IMR-90 (cell line): ENCODE measurements at regions not wholly inside any gene's neighbourhood (a gene's known extent, or its start where the extent isn't known, plus 50 kb on each side); places are given as distances from the start of the nearest gene placed in this dataset.
A peak's percentile ranks its signal among the peaks of the same experiment; 100 is the strongest.

Experiments used
- ATAC-seq: fragments of 200-7000 bp; cut with Tn5 transposase; 2 replicates; pipeline ENCODE4 v1.9.1; 2020; ENCODE audit warnings: low read depth, mild to moderate bottlenecking, moderate library complexity
- BruUV-seq: library from RNA; stranded (reverse); fragments of 400-500 nt; replicated peaks from 2 replicates; lab custom pipeline; 2021; lab: Mats Ljungman, UMichigan
- CTCF ChIA-PET: fragments of 300-600 bp; formaldehyde crosslinking; extraction: SDS; loops from one replicate; lab custom pipeline; 2021; ENCODE audit warnings: antibody characterized with exemption; lab: Yijun Ruan, JAX
- POLR2A ChIA-PET: fragments of 300-600 bp; sonication (Branson Sonifier 250); formaldehyde crosslinking; loops from one replicate; lab custom pipeline; 2022; ENCODE audit warnings: antibody characterized with exemption; ENCODE audit not compliant: unreplicated experiment; lab: Charles Lee
- DNase-seq: peaks from one replicate; pipeline ENCODE4 v3.0.0; 2013
- H2AFZ ChIP-seq: replicated peaks from 2 replicates; pipeline ENCODE3; 2013; ENCODE audit warnings: low read length, mild to moderate bottlenecking; ENCODE audit not compliant: poor library complexity
- H2AK5ac ChIP-seq: 2 replicates; pipeline ENCODE4 v1.6.1; 2013; ENCODE audit warnings: low read depth, low read length, inconsistent platforms
- H2AK9ac ChIP-seq: replicated peaks from 2 replicates; pipeline ENCODE3; 2013; ENCODE audit warnings: mild to moderate bottlenecking, low read depth, low read length, moderate library complexity; ENCODE audit not compliant: poor library complexity
- H2BK120ac ChIP-seq: 2 replicates; pipeline ENCODE4 v1.6.1; 2013; ENCODE audit warnings: low read depth, low read length, inconsistent platforms
- H2BK15ac ChIP-seq: 3 replicates; pipeline ENCODE4 v1.6.1; 2013; ENCODE audit warnings: low read depth, low read length, inconsistent platforms
- H2BK20ac ChIP-seq: 2 replicates; pipeline ENCODE4 v1.6.1; 2013; ENCODE audit warnings: low read depth, mild to moderate bottlenecking, inconsistent platforms, low read length, moderate library complexity
- H2BK5ac ChIP-seq: 2 replicates; pipeline ENCODE4 v1.6.1; 2013; ENCODE audit warnings: mild to moderate bottlenecking, low read depth, low read length, inconsistent platforms; ENCODE audit not compliant: poor library complexity, severe bottlenecking
- H3K14ac ChIP-seq: replicated peaks from 2 replicates; pipeline ENCODE4 v1.6.1; 2013; ENCODE audit warnings: low read depth, low read length, inconsistent platforms
- H3K18ac ChIP-seq: 2 replicates; pipeline ENCODE4 v1.6.1; 2013; ENCODE audit warnings: low read depth, low read length, control low read depth
- H3K23ac ChIP-seq: 2 replicates; pipeline ENCODE4 v1.6.1; 2013; ENCODE audit warnings: low read depth, low read length, inconsistent platforms
- H3K27ac ChIP-seq: 2 replicates; pipeline ENCODE4 v1.5.1; 2013; ENCODE audit warnings: mild to moderate bottlenecking, control low read depth, low read length; ENCODE audit not compliant: insufficient read depth
- H3K27me3 ChIP-seq: 2 replicates; pipeline ENCODE4 v1.6.1; 2013; ENCODE audit warnings: low read length; ENCODE audit not compliant: control insufficient read depth, insufficient read depth
- H3K36me3 ChIP-seq: 2 replicates; pipeline ENCODE4 v1.6.1; 2013; ENCODE audit warnings: low read length, mixed read lengths; ENCODE audit not compliant: control insufficient read depth, insufficient read depth
- H3K4ac ChIP-seq: 2 replicates; pipeline ENCODE4 v1.6.1; 2013; ENCODE audit warnings: low read depth, low read length, inconsistent platforms
- H3K4me1 ChIP-seq: 2 replicates; pipeline ENCODE4 v1.6.1; 2013; ENCODE audit warnings: low read length, mixed read lengths; ENCODE audit not compliant: control insufficient read depth, insufficient read depth
- H3K4me2 ChIP-seq: 2 replicates; pipeline ENCODE4 v1.6.1; 2013; ENCODE audit warnings: low read depth, mild to moderate bottlenecking, control low read depth, low read length, moderate library complexity
- H3K4me3 ChIP-seq: 2 replicates; pipeline ENCODE4 v1.5.1; 2013; ENCODE audit warnings: low read depth, mild to moderate bottlenecking, control low read depth, low read length, moderate library complexity; ENCODE audit not compliant: insufficient read depth
- H3K56ac ChIP-seq: 2 replicates; pipeline ENCODE4 v1.6.1; 2013; ENCODE audit warnings: low read length, inconsistent platforms; ENCODE audit not compliant: insufficient read depth; ENCODE audit errors: extremely low read depth
- H3K79me1 ChIP-seq, 2 experiments: 2 replicates each; pipeline ENCODE4 v1.6.1; 2013; ENCODE audit warnings: low read length in 2 of 2, inconsistent platforms in 1 of 2, low read depth in 1 of 2
- H3K9ac ChIP-seq: 2 replicates; pipeline ENCODE4 v1.6.1; 2013; ENCODE audit warnings: low read depth, low read length, control low read depth
- H3K9me1 ChIP-seq: 2 replicates; pipeline ENCODE4 v1.6.1; 2013; ENCODE audit warnings: low read length, inconsistent platforms; ENCODE audit not compliant: insufficient read depth
- H3K9me3 ChIP-seq: 2 replicates; pipeline ENCODE4 v1.6.1; 2013; ENCODE audit warnings: low read length; ENCODE audit not compliant: control insufficient read depth, insufficient read depth
- H4K20me1 ChIP-seq: 2 replicates; pipeline ENCODE4 v1.6.1; 2013; ENCODE audit warnings: low read length, inconsistent platforms; ENCODE audit not compliant: insufficient read depth
- H4K5ac ChIP-seq: 2 replicates; pipeline ENCODE4 v1.6.1; 2013; ENCODE audit warnings: mild to moderate bottlenecking, low read depth, low read length, control low read depth
- H4K8ac ChIP-seq, 2 experiments: 2 replicates each; pipeline ENCODE4 v1.6.1; 2013; ENCODE audit warnings: low read depth in 2 of 2, low read length in 2 of 2, control low read depth in 1 of 2, inconsistent platforms in 1 of 2
- H4K91ac ChIP-seq: 2 replicates; pipeline ENCODE4 v1.6.1; 2013; ENCODE audit warnings: low read depth, low read length, inconsistent platforms; ENCODE audit not compliant: insufficient read depth
- BHLHE40 ChIP-seq: fragments of 150-350 bp; IDR thresholded peaks from 2 replicates; pipeline ENCODE4 v1.6.1; 2016; ENCODE audit warnings: mild to moderate bottlenecking, low read depth, low read length
- CEBPB ChIP-seq: IDR thresholded peaks from 2 replicates; pipeline ENCODE4 v1.6.1; 2012; ENCODE audit warnings: low read depth, low read length, improper control_type of control experiment
- CHD1 ChIP-seq: IDR thresholded peaks from 2 replicates; pipeline ENCODE4 v1.6.1; 2012; ENCODE audit warnings: low read depth, low read length, improper control_type of control experiment
- FOS ChIP-seq: fragments of 150-350 bp; IDR thresholded peaks from 2 replicates; pipeline ENCODE4 v1.6.1; 2016; ENCODE audit warnings: low read depth, low read length
- MAFK ChIP-seq: IDR thresholded peaks from 2 replicates; pipeline ENCODE4 v1.6.1; 2012; ENCODE audit warnings: low read depth, low read length, improper control_type of control experiment
- NFE2L2 ChIP-seq: fragments of 150-350 bp; IDR thresholded peaks from 2 replicates; pipeline ENCODE4 v1.6.1; 2016; ENCODE audit warnings: low read depth, mild to moderate bottlenecking, low read length
- POLR2A ChIP-seq: IDR thresholded peaks from 2 replicates; pipeline ENCODE4 v1.6.1; 2012; ENCODE audit warnings: mild to moderate bottlenecking, low read depth, low read length
- RAD21 ChIP-seq: IDR thresholded peaks from 2 replicates; pipeline ENCODE4 v1.6.1; 2012; ENCODE audit warnings: low read length, improper control_type of control experiment
- RFX5 ChIP-seq: IDR thresholded peaks from 2 replicates; pipeline ENCODE4 v1.8.0; 2012; ENCODE audit warnings: low read depth, mild to moderate bottlenecking, low read length, moderate library complexity
- WGBS, 2 experiments: methylation state at CpG; one replicate each; pipeline versions ENCODE4 v1.1.5 to v1.1.7; 2013; ENCODE audit warnings: missing lambda C conversion rate in 2 of 2; ENCODE audit not compliant: insufficient read length in 1 of 2; ENCODE audit errors: extremely low coverage in 2 of 2; 5-methylcytosine and 5-hydroxymethylcytosine counted together
- dilution Hi-C: fragments of 300-500 bp; cut with HindIII; formaldehyde crosslinking; loops from one replicate; pipeline ENCODE4 v1.14.3; 2018; ENCODE audit warnings: low sequenced_read_pairs; ENCODE audit not compliant: unreplicated experiment
- in situ Hi-C: fragments of 300-500 bp; cut with MboI; formaldehyde crosslinking; loops from 3 replicates; pipeline ENCODE4 v1.14.3; 2019; ENCODE audit warnings: low sequenced_read_pairs, inconsistent platforms, mixed read lengths
- intact Hi-C: fragments of 100-400 bp; cut with micrococcal nuclease; formaldehyde crosslinking; loops from 2 replicates; pipeline ENCODE4 v1.10.0; 2022
- TF ChIP-seq, protein P1 (sequence below): fragments of 150-350 bp; IDR thresholded peaks from 2 replicates; pipeline ENCODE4 v1.6.1; 2017; ENCODE audit warnings: mild to moderate bottlenecking, antibody characterized with exemption, low read length, low read depth

DNA sequence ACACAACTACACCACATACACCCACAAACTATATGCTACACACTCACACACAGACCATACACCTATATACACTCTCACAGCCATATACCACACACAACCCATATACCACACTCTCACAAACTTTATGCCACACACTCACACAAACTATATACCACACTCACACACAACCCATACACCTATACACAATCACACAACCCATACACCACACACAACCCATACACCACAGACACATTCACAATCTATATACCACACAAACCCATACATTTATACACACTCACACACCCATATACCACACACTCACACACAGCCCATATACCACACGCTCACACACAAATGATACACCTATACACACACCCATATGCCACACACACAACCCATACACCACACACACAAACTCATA is 163.3 kb downstream of the TMEM121 start:
- no peak overlapping the region for H2BK120ac ChIP-seq
- no peaks in the 10 kb centered on the region for H4K20me1 ChIP-seq
- H3K9me3 ChIP-seq: peaks cover 4% of the 10 kb centered on the region
- peak overlapping the region; percentile 93 for H2BK5ac ChIP-seq
- WGBS, 2 experiments: 67% methylated on average over 1 of the region's 1 CpG; no CpG with 5 or more reads in 1 of the 2 experiments
- DNase-seq (no peak), ATAC-seq (no peak)
- no peak overlapping the region for H3K4ac ChIP-seq
- H3K4me2 ChIP-seq: no peak overlapping the region
- H4K8ac ChIP-seq: no peak overlapping the region
- dilution Hi-C loops (no loop called here), in situ Hi-C loops (no loop called here), intact Hi-C loops (no loop called here)
- no peak overlapping the region for H3K4me3 ChIP-seq
- no peaks in the 10 kb centered on the region for H3K27me3 ChIP-seq
- H2AK9ac ChIP-seq: no peak overlapping the region
- no peak overlapping the region for H2AK5ac ChIP-seq
- H3K23ac ChIP-seq: no peak overlapping the region
- no peaks in the 10 kb centered on the region for H3K9me1 ChIP-seq
- no peak overlapping the region for H2AFZ ChIP-seq
- no peak overlapping the region for H3K9ac ChIP-seq
- H3K36me3 ChIP-seq: no peaks in the 10 kb centered on the region
- ChIA-PET CTCF (no interaction called here), POLR2A (no interaction called here)
- H2BK15ac ChIP-seq: no peak overlapping the region
- no peak overlapping the region for H3K14ac ChIP-seq
- H3K56ac ChIP-seq: no peak overlapping the region
- no peak overlapping the region for H4K91ac ChIP-seq
- H3K4me1 ChIP-seq: no peaks in the 10 kb centered on the region
- no peak overlapping the region for H3K27ac ChIP-seq
- no peaks in the 10 kb centered on the region for H3K79me1 ChIP-seq
- no peak overlapping the region for H3K18ac ChIP-seq
- no peak overlapping the region for H2BK20ac ChIP-seq
- no peak overlapping the region for H4K5ac ChIP-seq
- BruUV-seq: no TSS peak
- TF ChIP-seq POLR2A: no peak
- TF ChIP-seq BHLHE40: no peak
- TF ChIP-seq RFX5: no peak
- TF ChIP-seq CHD1: no peak
- TF ChIP-seq, protein P1, sequence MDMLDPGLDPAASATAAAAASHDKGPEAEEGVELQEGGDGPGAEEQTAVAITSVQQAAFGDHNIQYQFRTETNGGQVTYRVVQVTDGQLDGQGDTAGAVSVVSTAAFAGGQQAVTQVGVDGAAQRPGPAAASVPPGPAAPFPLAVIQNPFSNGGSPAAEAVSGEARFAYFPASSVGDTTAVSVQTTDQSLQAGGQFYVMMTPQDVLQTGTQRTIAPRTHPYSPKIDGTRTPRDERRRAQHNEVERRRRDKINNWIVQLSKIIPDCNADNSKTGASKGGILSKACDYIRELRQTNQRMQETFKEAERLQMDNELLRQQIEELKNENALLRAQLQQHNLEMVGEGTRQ: no peak
- TF ChIP-seq NFE2L2: no peak
- TF ChIP-seq CEBPB: no peak
- no peak for TF ChIP-seq FOS
- no peak for TF ChIP-seq RAD21
- no peak for TF ChIP-seq MAFK
